CD14-positive monocyte (primary cell): ENCODE measurements at regions not wholly inside any gene's neighbourhood (a gene's known extent, or its start where the extent isn't known, plus 50 kb on each side); places are given as distances from the start of the nearest gene placed in this dataset. TPM values are rescaled to one million over a fixed set of nuclear protein-coding genes. Genes with fewer than 3 reads are reported as not detected.

Experiments
- DNase-seq, 3 donors: peaks; one replicate each; pipeline ENCODE4 v3.0.0-alpha.2; 2011 to 2022
- H2AFZ ChIP-seq: 2 replicates; pipeline ENCODE4 v1.6.0; 2012; ENCODE audit warnings: mild to moderate bottlenecking, low read depth, low read length, inconsistent platforms; ENCODE audit not compliant: insufficient read depth, poor library complexity, severe bottlenecking
- H3K27ac ChIP-seq, 2 donors: 1 replicate in 1 of 2; 2 replicates in 1 of 2; pipeline ENCODE4 v1.5.1; 2012 to 2013; ENCODE audit warnings: low read length in 2 of 2, control low read depth in 1 of 2, inconsistent platforms in 1 of 2, low read depth in 1 of 2, mild to moderate bottlenecking in 1 of 2
- H3K27me3 ChIP-seq, 2 donors: one replicate each; pipeline versions ENCODE4 v1.6.0 to v1.6.1; 2011 to 2013; ENCODE audit warnings: low read length in 2 of 2; ENCODE audit not compliant: control insufficient read depth in 2 of 2, insufficient read depth in 2 of 2
- H3K36me3 ChIP-seq, 2 donors: replicated peaks in 1 of 2; 1 replicate in 1 of 2; 2 replicates in 1 of 2; pipeline versions ENCODE4 v1.5.1 to v1.6.1; 2012 to 2013; ENCODE audit warnings: low read length in 2 of 2, control low read depth in 1 of 2, inconsistent platforms in 1 of 2, mild to moderate bottlenecking in 1 of 2; ENCODE audit not compliant: insufficient read depth in 2 of 2, control insufficient read depth in 1 of 2
- H3K4me1 ChIP-seq, 2 donors: 1 replicate in 1 of 2; 2 replicates in 1 of 2; pipeline versions ENCODE4 v1.5.1 to v1.6.1; 2012 to 2013; ENCODE audit warnings: low read length in 2 of 2, control low read depth in 1 of 2, inconsistent platforms in 1 of 2, mild to moderate bottlenecking in 1 of 2, moderate library complexity in 1 of 2; ENCODE audit not compliant: insufficient read depth in 2 of 2, control insufficient read depth in 1 of 2
- H3K4me2 ChIP-seq: replicated peaks from 2 replicates; pipeline ENCODE3; 2012; ENCODE audit warnings: low read length, moderate library complexity, mild to moderate bottlenecking; ENCODE audit not compliant: poor library complexity, severe bottlenecking; ENCODE audit errors: extremely low read depth
- H3K4me3 ChIP-seq, 3 experiments: fragments of 200-600 bp in 1 of 3; sonication (generic) in 1 of 3; replicated peaks in 1 of 3; 1 replicate in 2 of 3; 2 replicates in 1 of 3; pipeline ENCODE4 v1.5.1; 2011 to 2013; ENCODE audit warnings: low read length in 3 of 3, mild to moderate bottlenecking in 3 of 3, control low read depth in 2 of 3, low read depth in 2 of 3, inconsistent platforms in 1 of 3, moderate library complexity in 1 of 3
- H3K79me2 ChIP-seq: 2 replicates; pipeline ENCODE4 v1.6.0; 2012; ENCODE audit warnings: mild to moderate bottlenecking, control low read depth, inconsistent platforms, low read length, moderate library complexity; ENCODE audit not compliant: insufficient read depth
- H3K9ac ChIP-seq: 2 replicates; pipeline ENCODE4 v1.6.0; 2017; ENCODE audit warnings: low read length, mild to moderate bottlenecking; ENCODE audit not compliant: insufficient read depth, poor library complexity, severe bottlenecking
- H3K9me3 ChIP-seq, 2 donors: replicated peaks in 1 of 2; 1 replicate in 1 of 2; 2 replicates in 1 of 2; pipeline versions ENCODE4 v1.5.1 to v1.6.1; 2012 to 2013; ENCODE audit warnings: low read length in 2 of 2, control low read depth in 1 of 2; ENCODE audit not compliant: control insufficient read depth in 1 of 2, insufficient read depth in 1 of 2
- H4K20me1 ChIP-seq: 2 replicates; pipeline ENCODE4 v1.6.0; 2012; ENCODE audit warnings: mild to moderate bottlenecking, low read length, control low read depth, moderate library complexity; ENCODE audit not compliant: insufficient read depth
- H3K27ac Mint-ChIP-seq, 7 donors: one replicate each; pipeline ENCODE4 v1.8.0; 2020; ENCODE audit warnings: mild to moderate bottlenecking in 7 of 7, mixed read lengths in 7 of 7, moderate library complexity in 6 of 7, inconsistent platforms in 2 of 7
- H3K27me3 Mint-ChIP-seq, 3 donors: one replicate each; pipeline ENCODE4 v1.8.0; 2021 to 2022; ENCODE audit warnings: low read depth in 3 of 3, mild to moderate bottlenecking in 3 of 3, mixed read lengths in 3 of 3, moderate library complexity in 3 of 3, inconsistent platforms in 1 of 3
- H3K36me3 Mint-ChIP-seq, 2 donors: one replicate each; pipeline ENCODE4 v1.8.0; 2020; ENCODE audit warnings: mixed read lengths in 2 of 2, inconsistent platforms in 1 of 2, mild to moderate bottlenecking in 1 of 2
- H3K4me1 Mint-ChIP-seq: one replicate; pipeline ENCODE4 v1.8.0; 2020; ENCODE audit warnings: mild to moderate bottlenecking, mixed read lengths
- H3K4me3 Mint-ChIP-seq, 2 donors: one replicate each; pipeline ENCODE4 v1.8.0; 2020; ENCODE audit warnings: mild to moderate bottlenecking in 2 of 2, mixed read lengths in 2 of 2, moderate library complexity in 1 of 2
- H3K9me3 Mint-ChIP-seq, 7 donors: one replicate each; pipeline ENCODE4 v1.8.0; 2020 to 2022; ENCODE audit warnings: mixed read lengths in 7 of 7, mild to moderate bottlenecking in 6 of 7, moderate library complexity in 6 of 7, inconsistent platforms in 2 of 7
- WGBS: methylation state at CpG from one replicate; pipeline ENCODE4 v1.1.5; 2013; ENCODE audit warnings: missing lambda C conversion rate; ENCODE audit not compliant: insufficient coverage; 5-methylcytosine and 5-hydroxymethylcytosine counted together
- intact Hi-C, 2 donors: fragments of 100-400 bp; cut with micrococcal nuclease; formaldehyde crosslinking; loops; one replicate each; pipeline versions ENCODE4 v1.15.0 to v1.15.1; 2023
- small RNA-seq: library from RNA; depleted of rRNA; stranded (forward); fragments of <200 nt; gene quantifications from one replicate; pipeline ENCODE3, GENCODE V24; 2012; ENCODE audit warnings: low read depth; ENCODE audit not compliant: insufficient read length
- TF ChIP-seq, protein P1 (sequence below): fragments of 200-600 bp; IDR thresholded peaks from one replicate; pipeline ENCODE4 v1.8.0; 2022; ENCODE audit warnings: antibody characterized with exemption, mild to moderate bottlenecking

DNA sequence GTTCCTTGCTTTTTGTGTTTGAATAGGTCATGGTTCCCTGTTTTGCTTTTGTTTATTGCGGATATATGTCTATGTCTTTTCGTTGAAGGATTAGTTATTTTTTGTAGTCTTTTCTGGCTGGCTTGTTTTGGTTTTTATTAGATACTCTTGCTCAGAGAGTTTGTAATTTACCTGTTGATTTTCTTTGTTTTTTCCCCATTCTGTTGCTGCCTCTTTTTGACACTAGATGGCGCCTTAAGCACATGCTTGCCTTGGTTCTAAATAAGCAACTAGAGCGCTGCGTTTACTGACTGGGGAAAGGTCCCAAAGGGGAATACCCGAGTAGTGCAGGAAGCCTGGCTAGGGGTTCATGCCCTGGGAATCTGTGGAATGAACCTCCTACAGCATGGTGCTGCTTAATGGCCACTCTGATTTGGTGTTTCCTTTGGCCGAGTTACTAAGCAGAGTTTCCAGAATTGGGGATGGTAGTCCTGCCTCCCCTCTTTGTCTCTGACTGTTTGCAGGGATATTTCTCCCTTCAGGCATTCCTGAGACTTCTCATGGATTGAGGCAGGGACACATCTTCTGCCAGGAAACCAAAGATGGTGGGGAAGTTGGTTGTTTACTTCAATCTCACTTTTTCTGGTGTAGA is 143.2 kb downstream of the PTPRU start:
- no peak for DNase-seq
- WGBS, result 12% methylated on average over 6 of the region's 7 CpGs
- H4K20me1 ChIP-seq, result no peaks in the 10 kb centered on the region
- H3K79me2 ChIP-seq, result no peaks in the 10 kb centered on the region
- TF ChIP-seq, protein P1, sequence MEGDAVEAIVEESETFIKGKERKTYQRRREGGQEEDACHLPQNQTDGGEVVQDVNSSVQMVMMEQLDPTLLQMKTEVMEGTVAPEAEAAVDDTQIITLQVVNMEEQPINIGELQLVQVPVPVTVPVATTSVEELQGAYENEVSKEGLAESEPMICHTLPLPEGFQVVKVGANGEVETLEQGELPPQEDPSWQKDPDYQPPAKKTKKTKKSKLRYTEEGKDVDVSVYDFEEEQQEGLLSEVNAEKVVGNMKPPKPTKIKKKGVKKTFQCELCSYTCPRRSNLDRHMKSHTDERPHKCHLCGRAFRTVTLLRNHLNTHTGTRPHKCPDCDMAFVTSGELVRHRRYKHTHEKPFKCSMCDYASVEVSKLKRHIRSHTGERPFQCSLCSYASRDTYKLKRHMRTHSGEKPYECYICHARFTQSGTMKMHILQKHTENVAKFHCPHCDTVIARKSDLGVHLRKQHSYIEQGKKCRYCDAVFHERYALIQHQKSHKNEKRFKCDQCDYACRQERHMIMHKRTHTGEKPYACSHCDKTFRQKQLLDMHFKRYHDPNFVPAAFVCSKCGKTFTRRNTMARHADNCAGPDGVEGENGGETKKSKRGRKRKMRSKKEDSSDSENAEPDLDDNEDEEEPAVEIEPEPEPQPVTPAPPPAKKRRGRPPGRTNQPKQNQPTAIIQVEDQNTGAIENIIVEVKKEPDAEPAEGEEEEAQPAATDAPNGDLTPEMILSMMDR, result peak; percentile 57
- Mint-ChIP-seq H3K4me3 (no peak overlapping the region), H3K27me3 (peaks cover 5 to 13% (median 5%) of the 10 kb centered on the region in 3 donors), H3K4me1 (no peaks in the 10 kb centered on the region), H3K9me3 (peaks cover 27 to 44% (median 37%) of the 10 kb centered on the region in 7 donors), H3K36me3 (no peaks in the 10 kb centered on the region), H3K27ac (no peak overlapping the region)
- no peak overlapping the region for H3K27ac ChIP-seq
- no peaks in the 10 kb centered on the region for H3K4me1 ChIP-seq
- intact Hi-C loops, result no loop called here
- H3K27me3 ChIP-seq, result no peaks in the 10 kb centered on the region
- no peaks in the 10 kb centered on the region for H3K36me3 ChIP-seq
- H2AFZ ChIP-seq, result no peak overlapping the region
- H3K9me3 ChIP-seq, result peaks cover 12 to 28% of the 10 kb centered on the region in 2 donors
- H3K4me3 ChIP-seq, result no peak overlapping the region
- H3K9ac ChIP-seq, result no peak overlapping the region
- H3K4me2 ChIP-seq, result no peak overlapping the region

Small RNA genes in the stretch of these regions (small RNA-seq; reads per million reads assigned to genes)
- gene AL021921.1, result not detected
